C4-2B (cell line): ENCODE measurements at regions not wholly inside any gene's neighbourhood (a gene's known extent, or its start where the extent isn't known, plus 50 kb on each side); places are given as distances from the start of the nearest gene placed in this dataset.
"Not testable (repeated sequence)": the region's sequence is repeated elsewhere in the genome, so short reads cannot be mapped to it uniquely, and the experiment has no call there.

Experiments used
- H3K27ac ChIP-seq: fragments of 450-650 bp; 2 replicates; pipeline ENCODE4 v1.5.1; 2017
- ZFX ChIP-seq: fragments of 450-650 bp; IDR thresholded peaks from 2 replicates; pipeline ENCODE4 v1.6.1; 2017
- TF ChIP-seq, protein P1 (sequence below): fragments of 450-650 bp; conservative IDR thresholded peaks from 2 replicates; pipeline ENCODE4 v1.5.1; 2017; ENCODE audit warnings: mild to moderate bottlenecking

- H3K27ac ChIP-seq = not testable (repeated sequence)
Measured at GRCh38 chr11:100409267-100409666, 277.8 kb upstream of the ARHGAP42 start.

DNA sequence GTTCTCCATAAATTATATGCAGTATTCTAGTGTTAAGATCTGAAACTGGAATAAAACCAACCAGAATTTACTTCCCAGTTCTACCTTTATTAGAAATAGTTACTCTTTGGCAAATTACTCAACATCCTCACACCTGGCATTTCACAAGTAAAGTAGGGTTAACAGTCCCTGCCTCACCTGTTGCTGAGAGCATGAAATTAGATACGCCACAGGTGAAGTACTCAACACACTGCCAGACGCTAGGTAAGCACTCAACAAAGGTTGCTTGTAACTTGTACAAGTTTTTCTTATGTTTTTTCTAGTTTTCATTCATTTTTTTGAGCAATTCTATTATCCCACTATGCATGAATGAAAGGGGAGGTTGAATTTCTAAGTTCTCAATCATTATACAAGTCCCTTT is 267.6 kb upstream of the ARHGAP42 start:
- TF ChIP-seq, protein P1, sequence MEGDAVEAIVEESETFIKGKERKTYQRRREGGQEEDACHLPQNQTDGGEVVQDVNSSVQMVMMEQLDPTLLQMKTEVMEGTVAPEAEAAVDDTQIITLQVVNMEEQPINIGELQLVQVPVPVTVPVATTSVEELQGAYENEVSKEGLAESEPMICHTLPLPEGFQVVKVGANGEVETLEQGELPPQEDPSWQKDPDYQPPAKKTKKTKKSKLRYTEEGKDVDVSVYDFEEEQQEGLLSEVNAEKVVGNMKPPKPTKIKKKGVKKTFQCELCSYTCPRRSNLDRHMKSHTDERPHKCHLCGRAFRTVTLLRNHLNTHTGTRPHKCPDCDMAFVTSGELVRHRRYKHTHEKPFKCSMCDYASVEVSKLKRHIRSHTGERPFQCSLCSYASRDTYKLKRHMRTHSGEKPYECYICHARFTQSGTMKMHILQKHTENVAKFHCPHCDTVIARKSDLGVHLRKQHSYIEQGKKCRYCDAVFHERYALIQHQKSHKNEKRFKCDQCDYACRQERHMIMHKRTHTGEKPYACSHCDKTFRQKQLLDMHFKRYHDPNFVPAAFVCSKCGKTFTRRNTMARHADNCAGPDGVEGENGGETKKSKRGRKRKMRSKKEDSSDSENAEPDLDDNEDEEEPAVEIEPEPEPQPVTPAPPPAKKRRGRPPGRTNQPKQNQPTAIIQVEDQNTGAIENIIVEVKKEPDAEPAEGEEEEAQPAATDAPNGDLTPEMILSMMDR = no peak
- no peak for TF ChIP-seq ZFX
- no peak overlapping the region for H3K27ac ChIP-seq

DNA sequence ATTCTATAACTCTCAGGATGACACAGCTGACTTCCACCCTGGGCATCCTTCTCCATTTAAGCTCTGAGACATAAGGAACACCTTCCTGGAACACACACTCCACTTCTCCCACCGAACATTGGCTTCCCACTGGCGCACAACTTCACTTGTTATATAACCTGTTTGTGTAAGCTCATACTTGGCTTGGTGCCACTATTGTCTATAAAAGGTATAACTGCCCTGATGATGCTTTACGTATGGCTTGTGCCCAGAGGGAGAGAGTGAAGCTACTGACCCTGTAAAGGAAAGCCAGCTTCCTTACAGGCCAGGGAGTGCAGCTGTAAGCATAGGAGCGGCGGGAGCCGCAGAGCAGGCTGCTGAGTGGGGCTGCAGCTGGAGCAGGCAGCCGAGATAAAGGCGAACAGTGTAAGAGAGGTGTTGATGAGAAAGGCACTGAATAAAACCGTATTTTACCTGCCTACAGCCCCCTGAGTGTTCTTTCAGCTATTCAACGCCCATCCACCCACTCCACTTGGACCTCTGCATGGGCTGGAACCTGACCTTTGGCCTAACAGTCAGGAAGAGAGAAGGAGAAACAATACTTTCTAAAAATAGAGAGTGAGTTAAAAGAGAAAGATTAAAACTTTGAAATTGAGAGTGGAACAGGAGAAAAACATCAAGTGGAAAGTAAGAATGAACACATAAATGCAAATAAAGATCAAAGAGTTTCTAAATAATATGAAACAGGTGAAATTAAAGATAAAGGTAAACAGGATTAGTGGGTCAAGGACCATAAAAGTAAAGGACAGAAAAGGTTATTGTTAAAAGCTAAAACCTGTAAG is 252.1 kb upstream of the ARHGAP42 start:
- no peak overlapping the region for H3K27ac ChIP-seq
- TF ChIP-seq, protein P1 = no peak
- TF ChIP-seq ZFX = no peak

DNA sequence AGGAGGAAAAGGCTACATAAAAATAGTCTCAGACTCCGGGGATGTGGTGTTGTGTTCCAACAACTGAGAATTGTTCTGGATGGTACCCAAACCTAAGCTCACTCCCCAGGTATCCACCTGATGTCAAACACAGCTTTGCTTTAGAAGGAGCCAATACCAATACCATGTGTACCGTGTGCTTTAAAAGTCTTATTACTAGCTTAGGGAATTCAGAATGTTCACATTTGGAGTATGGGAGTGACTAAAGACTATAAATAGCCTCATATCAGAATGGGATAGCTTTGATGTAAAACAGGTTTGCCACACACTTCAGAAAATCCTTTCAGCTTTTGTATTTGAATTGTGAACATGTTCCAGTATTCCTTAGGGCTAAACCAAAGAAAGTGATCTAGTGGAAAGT is 248.7 kb upstream of the ARHGAP42 start:
- no peak overlapping the region for H3K27ac ChIP-seq

DNA sequence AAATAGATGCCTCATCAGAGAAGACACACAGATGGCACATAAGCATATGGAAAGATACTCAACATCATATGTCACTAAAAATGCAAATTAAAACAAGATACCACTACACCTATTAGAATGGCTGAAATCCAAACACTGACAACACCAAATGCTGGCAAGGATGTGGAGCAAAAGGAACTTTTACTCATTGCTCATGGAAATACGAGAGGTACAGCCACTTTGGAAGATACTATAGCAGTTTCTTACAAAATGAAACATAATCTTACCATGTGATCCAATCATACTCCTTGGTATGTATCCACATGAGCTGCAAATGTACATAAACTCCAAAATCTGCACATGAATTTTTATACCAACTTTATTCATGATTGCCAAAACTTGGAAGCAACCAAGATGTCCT is 246.0 kb upstream of the ARHGAP42 start:
- TF ChIP-seq ZFX = no peak
- TF ChIP-seq, protein P1 = no peak
- H3K27ac ChIP-seq = no peak overlapping the region

More for the DNA sequence above, 248.7 kb upstream of the ARHGAP42 start:
- TF ChIP-seq ZFX = no peak
- TF ChIP-seq, protein P1 = no peak

DNA sequence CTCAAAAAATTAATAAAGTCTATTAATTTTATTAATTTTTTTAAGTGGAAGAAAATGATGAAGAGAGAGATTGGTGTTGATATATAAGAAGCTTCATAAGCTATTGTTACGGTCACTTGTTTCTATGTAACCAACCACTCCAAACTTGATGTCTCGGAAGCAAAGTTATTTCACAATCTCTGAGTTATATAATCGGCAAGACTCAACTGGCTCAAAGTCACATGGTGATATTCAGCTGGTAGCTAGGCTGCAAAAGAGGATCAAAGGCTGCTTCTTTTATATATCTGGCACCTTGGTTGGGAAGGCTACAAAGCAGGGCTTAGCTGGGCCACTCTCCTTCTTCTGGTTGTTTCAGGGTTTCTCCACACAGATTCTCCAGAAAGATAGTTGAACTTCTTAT is 245.1 kb upstream of the ARHGAP42 start:
- no peak overlapping the region for H3K27ac ChIP-seq
- TF ChIP-seq, protein P1 = no peak
- TF ChIP-seq ZFX = no peak

DNA sequence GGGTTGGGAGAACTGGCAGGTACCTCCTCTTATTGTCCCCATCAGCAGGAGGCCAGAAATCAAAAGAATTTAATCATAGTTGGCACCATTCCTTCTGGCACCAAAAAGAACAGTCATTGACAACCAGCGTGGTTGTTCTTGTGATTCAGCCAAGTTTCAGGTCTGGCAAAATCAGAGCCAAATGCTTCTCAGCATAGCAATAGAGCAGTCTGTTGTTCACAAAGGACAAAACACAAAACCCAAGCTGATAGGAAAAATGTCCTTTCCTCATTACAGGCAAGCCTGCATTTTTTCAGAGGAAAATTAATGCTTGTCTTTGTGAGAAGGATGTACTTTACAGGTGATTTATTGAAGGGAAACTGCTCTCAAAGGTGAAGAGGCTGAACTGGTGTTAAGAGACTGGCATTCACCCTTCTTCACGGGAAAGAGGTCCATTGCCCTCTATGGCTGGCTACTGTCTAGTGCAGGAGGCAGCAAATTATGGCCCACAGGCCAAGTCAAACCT is 241.8 kb upstream of the ARHGAP42 start:
- TF ChIP-seq ZFX = no peak
- TF ChIP-seq, protein P1 = peak; percentile 65
- H3K27ac ChIP-seq = no peak overlapping the region

DNA sequence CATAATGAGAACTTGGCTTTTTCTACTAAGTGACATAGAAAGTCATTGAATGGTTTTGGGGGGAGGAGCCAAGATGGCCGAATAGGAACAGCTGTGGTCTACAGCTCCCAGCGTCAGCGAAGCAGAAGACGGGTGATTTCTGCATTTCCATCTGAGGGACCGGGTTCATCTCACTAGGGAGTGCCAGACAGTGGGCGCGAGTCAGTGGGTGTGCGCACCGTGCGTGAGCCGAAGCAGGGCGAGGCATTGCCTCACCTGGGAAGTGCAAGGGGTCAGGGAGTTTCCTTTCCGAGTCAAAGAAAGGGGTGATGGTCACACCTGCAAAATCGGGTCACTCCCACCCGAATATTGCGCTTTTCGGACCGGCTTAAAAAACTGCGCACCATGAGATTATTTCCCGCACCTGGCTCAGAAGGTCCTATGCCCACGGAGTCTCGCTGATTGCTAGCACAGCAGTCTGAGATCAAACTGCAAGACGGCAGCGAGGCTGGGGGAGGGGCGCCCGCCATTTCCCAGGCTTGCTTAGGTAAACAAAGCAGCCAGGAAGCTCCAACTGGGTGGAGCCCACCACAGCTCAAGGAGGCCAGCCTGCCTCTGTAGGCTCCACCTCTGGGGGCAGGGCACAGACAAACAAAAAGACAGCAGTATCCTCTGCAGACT is 235.2 kb upstream of the ARHGAP42 start:
- not testable (repeated sequence) for H3K27ac ChIP-seq
